Islet precursor cell (in vitro differentiated cells): ENCODE measurements at regions not wholly inside any gene's neighbourhood (a gene's known extent, or its start where the extent isn't known, plus 50 kb on each side); places are given as distances from the start of the nearest gene placed in this dataset.

Experiments
- DNase-seq: peaks from one replicate; pipeline ENCODE4 v3.0.0-alpha.2; 2018

DNA sequence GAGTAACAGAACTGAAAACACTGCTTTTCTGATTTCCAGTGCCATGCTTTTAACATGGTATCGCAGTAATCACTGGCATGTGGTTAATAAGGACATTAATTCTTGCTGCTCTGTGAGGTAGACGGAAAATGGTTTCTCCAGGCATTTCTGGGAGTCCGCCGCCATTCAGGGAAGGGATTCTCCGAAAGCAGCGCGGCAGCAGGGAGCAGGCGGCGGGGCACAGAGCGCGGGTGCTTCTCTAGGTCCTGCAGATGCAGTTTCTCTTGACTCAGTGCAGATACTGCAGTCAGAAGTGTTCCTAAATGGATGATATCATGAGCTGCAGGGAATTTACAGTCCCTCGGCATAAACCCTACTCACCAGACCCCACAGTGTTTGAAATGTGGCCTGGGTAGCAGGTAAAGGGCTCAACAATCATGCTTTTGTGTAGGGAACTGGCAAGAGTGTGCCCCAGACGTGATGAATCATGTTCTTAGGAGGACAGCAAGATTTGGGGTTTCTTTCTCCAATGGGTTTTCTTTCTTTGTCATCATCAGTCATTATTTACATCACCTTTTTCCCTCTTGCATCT, 338.6 kb upstream of the ARGLU1 start:
- peak; percentile 67 for DNase-seq

GRCh38 chr13:106905380-106906162, 337.6 kb upstream of the ARGLU1 start:
- peak; percentile 60 for DNase-seq

DNA sequence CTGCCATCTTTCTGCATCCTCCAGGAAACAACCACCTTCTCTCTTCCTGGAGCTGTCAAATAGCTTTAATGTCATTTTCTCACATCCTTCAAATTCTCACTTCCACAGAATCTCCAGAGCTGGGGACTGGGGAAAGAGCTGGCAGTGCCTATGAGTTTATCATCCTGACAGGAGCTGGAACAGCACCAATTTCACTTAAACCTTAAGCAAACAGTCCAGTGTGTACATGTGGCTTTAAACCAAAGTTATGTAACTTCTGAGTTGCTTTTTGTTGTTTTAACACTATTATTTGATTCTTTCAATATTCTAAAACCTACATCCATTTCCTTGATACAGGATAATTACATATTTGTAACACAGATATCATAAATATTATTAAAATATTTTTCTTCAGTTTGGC, 331.5 kb upstream of the ARGLU1 start:
- no peak for DNase-seq

GRCh38 chr13:106898231-106898630, 330.3 kb upstream of the ARGLU1 start:
- DNase-seq, result no peak

- no peak for DNase-seq
Observed at GRCh38 chr13:106888148-106888547, 320.2 kb upstream of the ARGLU1 start.

DNA sequence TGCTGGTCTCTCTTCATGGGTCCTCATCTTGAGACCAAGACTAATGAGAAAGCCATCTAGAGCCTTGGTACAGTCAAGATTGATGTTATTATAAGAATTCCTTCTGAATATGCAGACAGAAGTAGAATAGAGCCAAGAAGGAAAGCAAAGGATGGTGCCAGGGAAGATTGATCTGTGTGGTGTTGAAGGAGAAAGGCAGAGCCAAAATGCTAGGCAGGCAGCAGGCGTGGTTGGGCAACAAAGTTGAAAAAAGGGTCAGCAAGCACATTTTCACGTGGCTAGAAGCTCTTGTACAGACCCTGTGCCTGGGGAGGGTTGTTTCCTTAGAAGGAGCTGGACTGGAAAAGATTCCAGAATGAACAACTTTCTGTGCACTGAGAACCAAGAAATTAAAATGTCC, 319.7 kb upstream of the ARGLU1 start:
- DNase-seq, result no peak

DNA sequence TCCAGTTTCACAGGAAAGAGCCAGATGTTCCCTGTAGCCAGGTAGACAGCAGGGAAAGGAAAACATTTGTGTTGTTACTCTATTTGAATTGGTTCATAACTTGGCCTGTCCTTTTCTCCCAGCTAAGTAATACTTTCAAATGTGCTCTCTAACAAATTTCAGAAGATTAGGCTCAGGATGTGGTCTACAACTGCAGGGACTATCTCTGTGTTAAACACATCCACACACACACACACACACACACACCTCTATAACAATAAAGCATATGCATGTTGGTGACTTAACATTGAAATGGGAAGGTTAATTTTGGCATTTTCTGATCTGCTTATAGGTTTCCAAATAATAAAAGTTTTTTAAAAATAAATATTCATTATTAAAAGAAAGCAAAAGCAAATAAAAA, 316.0 kb upstream of the ARGLU1 start:
- no peak for DNase-seq

DNA sequence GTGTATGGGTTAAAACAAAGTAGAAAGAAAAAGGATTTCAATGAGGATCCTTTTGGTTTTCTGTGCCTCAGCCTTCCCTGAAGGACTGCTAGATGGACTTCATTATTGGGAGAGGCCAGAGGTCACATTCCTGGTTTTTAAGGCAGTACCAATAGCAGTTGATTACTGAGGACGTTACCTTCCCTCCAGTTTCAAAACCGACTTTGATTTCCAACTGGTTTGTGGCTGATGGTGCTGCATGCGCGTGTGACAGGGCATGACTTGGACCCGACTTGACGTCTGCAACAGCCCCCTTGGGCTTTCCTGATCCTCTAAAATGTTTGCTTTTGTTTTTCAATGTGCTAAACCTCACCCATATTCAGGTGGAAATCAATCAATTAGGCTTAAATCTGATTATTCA, 314.3 kb upstream of the ARGLU1 start:
- no peak for DNase-seq

DNA sequence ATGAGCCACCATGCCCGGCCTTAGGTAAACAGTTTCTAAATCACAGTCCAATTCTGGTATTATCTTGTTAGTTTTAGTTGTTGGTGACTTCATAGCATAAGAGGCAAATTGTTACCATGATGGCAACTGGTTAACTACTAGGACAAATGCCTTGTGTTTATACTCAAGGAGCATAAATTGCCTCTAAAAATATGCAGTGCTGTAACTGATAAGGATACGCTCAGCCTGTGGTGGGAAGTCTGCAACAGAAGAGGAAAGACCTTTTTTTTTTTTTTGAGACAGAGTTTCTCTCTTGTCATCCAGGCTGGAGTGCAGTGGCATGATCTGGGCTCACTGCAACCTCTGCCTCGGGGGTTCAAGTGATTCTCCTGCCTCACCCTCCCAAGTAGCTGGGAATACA, 311.9 kb upstream of the ARGLU1 start:
- no peak for DNase-seq

DNA sequence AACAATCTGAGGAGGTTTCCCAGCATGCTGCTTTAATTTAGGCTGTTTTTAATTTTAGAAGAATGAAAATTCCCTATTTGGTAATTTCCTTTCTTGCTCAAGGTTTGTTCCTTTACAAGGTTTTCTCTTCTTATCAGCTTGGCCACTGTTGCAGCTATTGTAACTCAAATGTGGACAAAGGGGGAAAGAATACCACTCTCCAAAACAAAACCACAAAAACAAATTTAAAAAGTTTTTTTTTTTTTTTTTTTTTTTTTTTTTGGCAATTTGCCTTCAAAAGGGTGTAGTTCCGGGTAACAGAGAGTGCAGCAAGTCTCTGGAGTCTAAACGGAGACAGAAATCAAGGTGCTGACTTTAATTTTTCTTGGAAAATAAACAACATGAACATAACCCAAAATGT, 306.4 kb upstream of the ARGLU1 start:
- no peak for DNase-seq

- DNase-seq, result no peak
Observed at GRCh38 chr13:106873810-106874209, 305.9 kb upstream of the ARGLU1 start.

DNA sequence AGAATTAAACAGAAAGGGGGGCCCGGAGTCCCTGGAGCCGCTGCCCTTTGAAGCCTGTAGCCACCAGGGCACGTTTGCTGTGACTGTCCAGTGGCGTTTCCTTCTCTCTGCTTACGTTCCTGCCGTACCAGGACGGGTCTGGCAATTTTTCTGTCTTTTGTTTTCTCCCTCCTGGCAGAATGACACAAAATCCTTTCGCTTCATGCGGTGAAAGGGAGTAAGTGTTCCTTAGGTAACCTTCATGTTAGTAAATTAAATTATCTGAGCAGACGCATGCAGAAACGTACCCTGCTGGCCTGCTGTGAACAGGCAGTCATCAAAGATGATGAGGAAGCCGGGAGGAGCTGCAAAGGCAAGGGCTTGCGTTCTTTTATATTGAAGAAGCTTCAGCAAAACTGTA, 299.3 kb upstream of the ARGLU1 start:
- DNase-seq, result no peak

DNA sequence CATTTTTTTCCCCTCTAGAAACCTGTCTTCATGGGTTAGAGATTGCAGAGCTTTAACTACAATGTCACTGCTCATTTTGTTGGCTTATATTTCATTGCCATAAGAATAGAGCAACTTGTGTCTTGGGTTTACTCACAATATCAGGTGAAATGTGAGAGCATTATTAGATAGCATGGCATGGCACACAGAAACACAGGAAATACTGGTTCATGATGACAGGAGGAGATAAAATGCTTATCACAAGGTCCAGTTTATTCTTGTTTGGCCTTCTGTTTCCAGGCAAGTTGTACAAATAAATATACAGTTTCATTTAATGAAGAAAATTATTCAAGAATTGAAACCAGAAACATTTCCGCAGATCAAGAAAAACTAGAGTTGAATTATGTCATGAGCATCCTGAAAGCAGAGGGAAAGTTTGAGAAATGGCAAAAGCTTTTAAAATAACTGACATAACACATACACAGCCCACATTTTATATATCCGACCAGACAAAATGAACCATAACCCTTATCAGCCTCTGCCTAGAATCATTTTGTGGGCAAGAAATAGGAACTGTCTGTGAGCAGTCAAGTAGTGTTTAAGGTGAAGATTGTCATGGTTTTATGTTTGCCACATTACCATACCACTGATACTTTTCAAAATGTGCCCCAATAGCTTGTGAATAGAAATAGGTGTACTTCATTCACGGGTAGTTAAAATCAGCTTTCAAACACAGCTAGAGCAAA, 297.9 kb upstream of the ARGLU1 start:
- no peak for DNase-seq

DNA sequence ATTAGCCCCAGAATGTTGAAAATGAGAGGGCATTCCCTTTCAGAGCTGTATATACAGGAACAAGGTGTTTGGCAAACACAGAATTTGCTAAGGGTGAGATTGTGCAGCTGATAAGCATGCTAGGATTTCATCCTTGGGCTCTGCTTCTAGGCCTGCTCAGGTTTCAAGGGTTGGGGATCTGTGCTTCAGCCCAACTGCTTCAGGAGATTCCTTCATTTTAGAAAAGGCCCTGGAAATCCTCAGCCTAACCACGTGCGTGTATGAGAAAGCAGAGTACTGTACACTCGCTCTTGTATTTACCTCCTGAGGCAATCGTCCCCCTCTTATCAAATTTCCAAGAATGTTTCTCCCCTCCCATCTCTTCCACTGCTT, 291.6 kb upstream of the ARGLU1 start:
- DNase-seq, result peak; percentile 77

DNA sequence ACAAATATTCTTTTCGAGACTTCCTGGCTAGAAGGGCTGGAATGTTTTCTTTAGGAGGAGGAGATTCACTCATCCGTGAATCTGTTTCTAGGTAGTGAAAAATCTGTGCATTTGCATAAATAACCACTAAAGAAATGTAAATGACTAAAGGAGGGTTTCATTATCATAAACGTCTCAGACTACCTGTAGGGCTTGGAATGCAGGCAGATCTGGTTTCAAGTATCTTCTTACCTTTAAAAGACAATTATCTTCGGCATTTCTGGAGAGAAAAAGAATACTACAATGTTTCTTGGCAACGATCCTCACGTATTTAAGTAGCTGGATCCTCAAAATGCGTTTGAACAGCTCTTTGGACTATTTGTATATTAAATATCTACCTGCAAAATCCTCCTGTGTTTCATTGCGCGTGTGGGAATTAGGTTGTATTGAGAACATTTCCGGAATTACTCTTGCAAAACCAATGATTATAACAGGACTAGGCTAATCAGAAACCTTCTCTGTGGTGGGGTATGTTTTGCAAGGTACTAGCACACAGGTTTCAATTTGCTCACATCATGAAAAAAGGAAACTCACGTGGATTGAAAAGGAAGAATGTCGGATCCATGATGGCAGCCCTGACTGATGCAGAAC, 291.1 kb upstream of the ARGLU1 start:
- DNase-seq, result no peak

DNA sequence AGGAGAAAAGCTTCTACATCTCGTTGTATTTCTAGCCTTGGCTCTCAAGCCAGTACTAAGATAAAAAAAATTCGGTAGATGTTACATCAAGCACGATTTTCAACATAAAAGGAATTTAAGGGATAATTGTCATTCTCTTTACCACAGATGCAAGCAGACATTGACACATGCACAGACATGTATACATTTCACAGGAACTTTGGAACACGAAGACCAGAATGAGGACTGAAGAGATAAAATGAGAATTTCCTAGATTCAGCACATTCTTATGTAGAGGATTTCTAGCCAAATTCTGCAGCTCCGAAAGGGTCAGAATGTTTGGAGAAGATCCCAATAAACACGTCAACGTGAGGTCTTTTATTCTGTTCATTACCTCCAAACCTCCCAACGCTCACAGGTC, 284.5 kb upstream of the ARGLU1 start:
- no peak for DNase-seq

- DNase-seq, result peak; percentile 62
Observed at GRCh38 chr13:106850973-106851650, 283.2 kb upstream of the ARGLU1 start.

- no peak for DNase-seq
Observed at GRCh38 chr13:106846571-106847448, 278.9 kb upstream of the ARGLU1 start.

GRCh38 chr13:106836186-106836802, 268.4 kb upstream of the ARGLU1 start:
- DNase-seq, result no peak

DNA sequence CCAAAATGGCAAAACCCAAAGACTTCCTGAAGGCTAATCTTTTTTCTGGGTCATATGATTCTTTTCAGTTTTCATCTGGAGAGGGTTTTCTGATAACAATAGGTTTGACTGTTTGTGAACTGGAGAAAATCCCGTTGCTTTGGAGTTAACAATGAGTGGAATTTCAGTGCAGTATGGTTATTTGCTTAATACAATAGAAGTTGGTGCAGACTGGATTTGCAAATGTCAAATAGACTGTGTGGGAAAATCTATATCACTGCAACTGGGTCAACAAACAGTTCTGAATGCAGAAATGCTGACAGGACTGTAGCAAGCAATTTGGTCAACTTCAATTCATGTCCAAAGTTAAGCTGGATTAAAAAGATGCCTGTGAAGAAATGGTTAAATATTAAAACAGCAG, 267.5 kb upstream of the ARGLU1 start:
- DNase-seq, result no peak

GRCh38 chr13:106821979-106822378, 254.0 kb upstream of the ARGLU1 start:
- DNase-seq, result no peak
